Activated T-helper 1 cell treated with anti-CD3 and anti-CD28 coated beads, Interleukin-2, amount 50 U/mL, for 16 hours (primary cell): ENCODE measurements at regions not wholly inside any gene's neighbourhood (a gene's known extent, or its start where the extent isn't known, plus 50 kb on each side); places are given as distances from the start of the nearest gene placed in this dataset.
"Not testable (repeated sequence)": the region's sequence is repeated elsewhere in the genome, so short reads cannot be mapped to it uniquely, and the experiment has no call there.

Source experiments
- DNase-seq, 2 donors: peaks; one replicate each; pipeline ENCODE4 v3.0.0-alpha.2; 2020; ENCODE audit warnings: low read depth in 1 of 2, low spot score in 1 of 2

DNA sequence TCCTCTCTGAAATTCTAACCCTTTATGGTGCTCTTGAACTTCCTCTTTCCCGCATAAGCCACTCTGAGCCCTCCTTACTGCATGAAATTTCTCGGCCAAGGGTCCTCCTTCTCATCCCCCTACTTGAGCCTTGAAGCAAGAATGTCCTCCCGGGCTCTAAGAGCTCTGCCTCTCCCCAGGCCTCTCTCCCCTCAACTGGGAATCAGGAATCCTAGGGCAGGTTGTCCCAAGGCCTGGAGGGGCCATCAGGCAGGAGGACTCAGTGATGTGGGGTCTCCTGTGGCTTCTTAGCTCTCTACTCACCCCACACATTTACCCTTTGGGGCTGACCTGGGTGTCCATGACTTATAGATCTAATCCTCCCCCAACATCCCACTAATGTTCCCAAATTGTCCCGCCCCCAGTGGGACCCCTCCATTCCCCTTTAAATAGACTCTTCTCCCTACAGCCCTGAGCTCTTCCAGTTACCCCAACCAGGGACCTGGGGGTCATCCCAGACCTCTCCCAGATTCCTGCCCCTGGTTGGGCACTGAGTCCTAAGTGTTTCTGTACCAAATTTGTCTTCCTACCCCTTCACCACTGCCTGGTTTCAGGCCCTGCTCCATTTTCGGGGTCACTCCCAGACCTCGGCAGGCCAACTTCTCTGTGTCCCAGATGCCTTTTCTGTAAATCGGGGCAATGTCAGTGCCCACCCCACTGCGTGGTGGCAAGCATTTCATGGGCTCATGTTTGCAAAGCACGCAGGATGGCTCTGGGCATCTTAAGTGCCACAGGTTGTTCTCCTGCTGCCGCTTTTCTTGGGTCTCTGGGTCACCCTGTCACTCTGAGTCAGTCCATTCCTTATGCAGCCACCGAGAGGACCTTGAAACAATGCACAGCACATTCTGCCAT lies 171.2 kb downstream of the ASB1 start:
- no peak for DNase-seq

DNA sequence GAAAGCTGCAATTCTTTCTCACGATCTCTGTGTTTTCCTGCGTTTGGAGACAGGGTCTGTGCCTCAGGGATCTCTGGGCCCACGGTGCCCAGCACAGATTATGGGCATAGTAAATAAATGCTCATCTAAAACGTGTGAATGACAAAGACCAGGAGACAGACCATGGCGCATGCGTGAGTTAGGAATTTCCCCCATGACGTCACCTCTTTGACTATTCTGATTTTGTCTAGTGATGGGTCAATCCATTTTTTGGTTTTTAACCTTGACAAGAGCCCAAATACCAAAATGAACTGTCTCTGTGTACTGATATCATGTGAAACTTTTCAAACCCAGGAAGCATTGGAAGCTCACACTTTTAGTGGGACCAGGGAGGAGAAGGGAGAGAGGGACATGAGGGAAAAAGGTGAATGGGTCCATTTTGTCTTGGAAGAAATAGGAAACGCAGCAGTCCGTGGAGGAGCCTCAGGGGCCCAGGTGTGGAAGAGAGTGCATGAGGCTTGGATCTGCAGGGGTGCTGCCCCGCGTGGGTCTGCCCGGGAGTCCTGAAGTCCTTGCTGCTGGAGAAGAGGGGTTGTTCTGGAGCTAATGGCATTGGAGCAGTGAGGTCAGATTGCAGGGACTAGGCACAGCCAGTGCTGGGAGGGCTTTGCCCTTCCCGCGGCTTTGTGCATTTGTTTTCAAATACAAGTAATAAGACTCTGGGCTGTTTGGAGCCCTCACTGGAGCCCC lies 172.2 kb downstream of the ASB1 start:
- no peak for DNase-seq

DNA sequence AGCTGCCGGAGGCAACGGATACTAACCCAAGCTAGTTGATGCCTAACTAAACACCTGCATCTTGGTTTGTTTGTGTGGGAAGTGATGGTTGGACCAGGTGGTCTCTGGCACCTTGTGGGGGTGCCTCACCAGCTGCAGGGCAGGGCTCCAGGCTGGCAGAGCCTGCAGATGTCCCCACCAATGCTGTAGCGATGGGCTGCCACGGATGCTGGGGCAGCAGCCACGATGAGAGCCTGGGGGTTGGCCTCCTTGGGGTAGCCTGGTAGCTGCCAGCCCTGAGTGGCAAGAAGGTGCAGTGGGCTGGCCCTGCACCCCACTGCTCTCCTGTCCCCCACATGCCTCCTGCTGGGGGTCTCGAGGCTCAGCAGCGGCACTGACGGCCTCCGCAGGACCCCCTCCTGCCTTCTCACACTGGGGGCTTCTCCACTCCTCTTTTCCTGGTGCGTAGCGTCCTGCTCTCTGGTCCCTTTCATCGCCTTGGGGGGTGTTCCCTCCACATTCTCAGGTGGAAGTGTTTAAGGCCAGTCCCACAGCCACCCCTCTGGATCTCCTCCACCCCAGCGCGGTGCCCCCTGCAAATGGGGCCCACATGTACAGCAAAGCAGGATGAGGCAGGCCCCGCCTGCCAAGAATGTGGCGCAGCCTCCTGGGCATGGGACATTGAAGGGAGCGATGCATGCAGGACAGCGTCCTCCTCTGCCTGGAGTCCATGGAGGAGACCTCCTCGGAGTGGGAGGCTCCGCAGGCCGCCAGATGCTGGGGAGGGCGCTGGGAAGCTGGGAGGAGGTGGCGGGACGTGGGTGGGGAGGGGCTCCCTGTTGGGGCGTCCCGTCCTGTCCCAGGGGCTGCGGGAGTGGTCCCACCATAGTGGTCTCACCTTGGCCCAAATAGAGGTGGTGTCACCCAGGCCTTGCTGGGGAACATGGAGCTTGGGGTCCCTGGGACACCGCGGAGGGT lies 173.1 kb downstream of the ASB1 start:
- DNase-seq, result no peak

DNA sequence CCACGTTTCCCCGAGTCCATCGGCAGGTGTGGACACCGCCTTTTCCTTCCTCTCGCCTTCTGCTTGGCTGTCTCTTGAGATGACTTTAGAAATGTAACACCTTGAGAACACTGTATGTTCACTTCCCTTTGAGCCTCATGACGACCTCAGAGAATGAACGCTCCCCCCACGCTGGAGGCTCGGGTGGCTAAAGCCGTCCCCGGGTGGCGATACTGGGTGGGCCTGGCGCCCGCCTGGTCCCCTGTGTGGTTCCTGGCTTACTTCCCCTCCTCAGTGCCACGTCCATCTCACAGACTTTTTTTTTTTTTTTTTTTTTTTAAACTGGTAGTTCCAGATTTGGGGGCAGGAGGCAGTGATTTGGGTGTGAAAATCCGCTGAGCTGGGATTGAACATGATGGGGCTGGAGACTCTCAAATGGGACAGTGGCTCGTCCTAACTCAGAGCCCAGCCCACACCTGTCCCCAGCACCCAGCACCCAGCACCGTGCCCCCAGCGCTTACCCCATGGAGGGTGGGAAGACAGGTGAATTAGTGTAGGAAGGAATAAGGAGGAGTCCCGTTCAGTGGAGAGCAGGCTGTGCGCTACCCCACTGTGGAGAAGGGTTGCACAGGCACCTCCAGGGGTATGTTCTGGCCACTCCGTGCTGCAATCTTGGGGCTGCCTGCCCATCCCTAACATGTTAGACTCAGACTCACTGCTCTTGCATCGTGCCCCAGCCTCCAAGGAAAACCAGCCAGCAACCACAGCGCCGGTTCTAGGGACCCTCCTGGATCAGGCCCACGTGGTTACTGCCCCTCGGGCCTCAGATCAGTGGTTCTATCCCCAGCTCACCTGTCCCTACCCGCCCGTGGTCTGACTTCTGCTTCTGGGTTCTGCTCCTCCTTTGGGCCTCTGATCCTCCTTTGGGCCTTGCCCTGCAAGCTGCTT lies 174.0 kb downstream of the ASB1 start:
- DNase-seq, result no peak

DNA sequence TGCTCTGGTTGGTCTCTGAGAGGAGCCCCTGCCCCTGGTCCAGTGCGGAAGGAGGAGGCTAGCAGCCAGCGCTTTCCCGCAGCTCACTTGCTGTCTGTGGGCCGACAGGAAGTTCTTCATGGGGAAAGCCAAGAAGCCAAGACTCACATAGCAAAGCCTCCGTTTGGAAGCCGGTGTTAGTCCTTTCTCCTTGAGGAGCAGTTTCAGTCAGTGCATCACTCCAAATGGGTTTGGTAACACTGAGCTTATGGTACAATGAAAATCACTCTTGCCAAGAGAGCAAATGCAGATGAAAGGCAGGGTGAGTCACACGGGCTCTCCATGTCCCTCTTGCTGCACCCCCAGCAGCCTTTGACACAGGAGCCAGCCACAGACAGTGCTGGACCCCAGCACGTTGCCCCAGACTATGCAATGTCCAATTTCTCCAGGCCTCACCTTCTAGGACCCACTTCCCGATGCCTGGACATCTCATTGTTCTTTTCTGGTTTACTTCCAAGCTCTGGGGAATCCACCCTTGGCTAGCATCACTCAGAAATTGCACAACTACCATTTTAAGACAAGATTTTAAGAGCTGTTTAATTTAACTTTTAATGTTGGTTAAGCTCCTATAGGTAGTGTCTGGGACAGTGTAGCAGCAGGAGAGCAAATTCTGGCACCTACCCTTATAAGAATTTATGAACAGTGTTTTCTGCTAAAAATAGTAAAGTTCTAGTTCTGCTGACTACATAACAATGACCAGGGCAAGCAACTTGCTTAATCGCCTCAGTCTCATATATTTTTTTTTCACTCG lies 174.9 kb downstream of the ASB1 start:
- no peak for DNase-seq

DNA sequence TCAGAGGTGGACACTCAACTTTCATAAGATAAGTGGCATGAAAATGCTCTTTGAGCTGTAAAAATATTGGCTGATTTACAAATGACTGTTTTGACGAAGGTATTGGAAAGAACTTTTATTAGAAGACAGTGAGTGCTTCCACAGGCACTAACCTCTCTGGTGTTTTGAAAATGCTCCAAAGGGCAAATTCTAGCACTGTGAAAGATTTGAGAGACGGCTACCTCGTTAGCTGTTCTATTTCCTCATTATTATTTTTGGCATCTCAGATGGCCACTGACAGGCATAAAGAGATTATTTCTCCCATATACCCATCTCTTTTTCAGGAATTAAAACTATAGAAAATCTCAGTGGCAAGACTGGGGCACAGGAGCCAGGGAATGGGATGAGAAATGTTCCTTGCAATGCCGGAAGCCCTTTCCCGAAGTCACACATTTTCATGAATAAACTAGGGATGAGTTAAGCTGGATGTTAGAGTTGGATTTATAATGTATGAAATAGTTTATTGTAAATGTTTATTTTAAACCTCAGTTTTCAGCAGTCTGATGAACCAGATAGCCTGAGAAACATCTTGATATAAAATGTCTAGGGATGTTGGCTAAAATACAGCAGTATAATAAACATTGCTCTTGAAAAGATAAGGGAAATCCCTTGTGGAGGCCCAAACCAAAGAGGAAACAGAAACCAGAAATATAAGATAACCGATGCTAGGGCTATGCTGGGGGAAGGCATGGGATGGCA lies 175.7 kb downstream of the ASB1 start:
- no peak for DNase-seq

DNA sequence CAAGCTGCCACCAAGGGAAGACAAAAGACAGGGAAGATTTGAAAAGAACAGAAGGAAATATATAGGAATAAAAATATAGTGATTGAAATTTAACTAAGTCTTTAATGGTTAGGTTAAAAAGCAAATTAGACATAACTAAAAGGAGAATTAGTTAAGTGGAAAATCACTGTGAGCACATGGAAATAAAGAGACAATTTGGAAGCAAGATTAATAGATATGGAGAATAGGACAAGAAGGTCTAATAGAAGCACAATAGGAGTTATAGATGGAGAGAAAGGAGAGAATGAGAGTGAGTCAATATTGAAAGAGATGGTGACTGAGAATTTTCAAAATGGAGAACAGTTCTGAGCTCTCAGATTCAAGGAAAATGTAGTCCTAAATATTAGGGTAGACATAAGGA lies 176.9 kb downstream of the ASB1 start:
- no peak for DNase-seq

DNA sequence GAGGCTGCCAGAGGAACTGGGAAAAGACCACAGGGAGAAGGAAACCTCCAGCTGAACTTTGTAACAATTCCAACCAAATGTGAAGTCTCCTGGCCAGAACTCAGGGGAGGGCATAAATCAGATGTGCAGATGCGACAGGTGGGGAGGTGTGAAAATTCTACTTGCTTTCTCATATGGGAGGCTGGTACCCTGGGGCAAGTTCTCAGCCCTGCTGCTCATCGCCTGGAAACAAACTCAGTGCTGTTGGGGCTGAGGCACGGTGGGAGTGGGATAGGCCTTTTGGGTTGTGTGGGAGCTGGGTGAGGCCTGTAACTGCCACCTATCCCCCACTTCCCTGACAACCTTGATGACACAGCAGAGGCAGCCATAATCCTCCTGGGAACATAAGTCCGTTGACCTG lies 179.6 kb downstream of the ASB1 start:
- DNase-seq, result no peak

DNA sequence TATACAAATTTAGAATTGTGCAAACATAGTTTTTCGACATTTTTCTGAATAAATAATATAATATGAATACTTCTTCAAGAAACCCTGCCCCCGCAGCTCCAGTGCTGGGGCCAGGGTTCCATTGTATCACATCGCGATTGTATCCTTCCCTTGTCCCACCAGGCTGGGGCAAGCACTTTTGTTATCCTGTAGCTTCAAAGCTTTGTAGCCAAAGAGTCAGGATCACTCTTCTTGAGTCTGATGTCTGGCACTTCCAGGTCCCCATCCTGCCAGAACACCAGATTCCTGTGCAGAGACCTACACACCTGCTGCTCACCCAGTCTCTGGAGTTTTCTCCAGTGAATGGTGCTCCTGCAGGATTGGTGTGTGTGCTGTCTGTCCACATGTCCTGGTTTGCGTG lies 186.9 kb downstream of the ASB1 start:
- no peak for DNase-seq

DNA sequence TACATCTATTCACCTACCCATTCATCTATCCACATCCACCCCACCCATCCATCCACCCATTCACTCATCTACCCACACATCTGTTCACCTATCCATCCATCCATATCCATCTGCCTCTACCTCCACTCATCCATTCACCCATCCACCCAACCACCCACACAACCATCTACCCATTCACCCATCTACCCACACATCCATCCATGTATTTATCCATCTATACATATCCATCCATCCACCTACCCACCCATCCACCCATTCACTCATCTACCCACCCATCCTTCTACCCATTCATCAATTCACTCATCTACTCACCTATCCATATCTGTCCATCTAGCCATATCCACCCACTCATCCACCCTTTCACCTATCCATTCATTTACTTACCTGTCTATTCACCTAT lies 187.6 kb downstream of the ASB1 start:
- DNase-seq, result no peak

DNA sequence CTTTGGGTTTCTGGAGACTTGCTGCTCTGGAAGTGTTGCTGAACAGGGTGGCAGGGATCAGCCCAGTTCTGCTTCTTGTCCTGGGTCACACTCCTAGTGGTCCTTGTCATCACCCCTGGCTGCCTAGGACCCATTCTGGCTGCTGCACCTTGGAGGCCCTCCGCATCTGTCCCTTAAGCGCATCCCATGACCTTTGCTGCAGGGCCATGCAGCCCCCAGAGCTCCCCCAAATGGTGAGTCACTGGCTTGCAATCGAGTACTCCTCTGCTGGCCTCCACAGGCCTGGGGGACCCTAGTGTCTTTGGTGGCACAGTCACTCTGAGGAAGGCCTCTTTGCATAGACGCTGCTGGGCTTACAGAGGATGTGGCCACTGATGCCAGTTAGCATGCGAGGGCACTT lies 188.5 kb downstream of the ASB1 start:
- DNase-seq, result no peak

DNA sequence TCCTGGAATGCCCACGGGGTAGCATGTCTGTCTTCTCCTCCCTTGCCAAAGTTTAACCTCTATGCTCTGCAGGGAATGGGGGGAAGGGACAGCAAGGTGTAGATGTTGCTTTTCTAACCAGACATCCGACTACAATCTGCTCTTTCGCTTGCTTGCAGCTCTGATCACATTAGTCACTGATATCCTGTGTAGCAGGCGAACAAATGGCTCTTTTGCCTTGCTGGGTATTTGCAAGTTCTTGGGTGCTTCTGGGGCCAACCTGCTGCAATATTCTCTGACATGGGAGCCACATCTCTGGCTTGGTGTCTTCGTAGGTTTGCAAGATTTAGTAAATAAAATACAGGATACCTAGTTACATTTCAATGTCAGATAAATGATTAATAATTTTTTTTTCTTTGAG lies 190.0 kb downstream of the ASB1 start:
- DNase-seq, result no peak

DNA sequence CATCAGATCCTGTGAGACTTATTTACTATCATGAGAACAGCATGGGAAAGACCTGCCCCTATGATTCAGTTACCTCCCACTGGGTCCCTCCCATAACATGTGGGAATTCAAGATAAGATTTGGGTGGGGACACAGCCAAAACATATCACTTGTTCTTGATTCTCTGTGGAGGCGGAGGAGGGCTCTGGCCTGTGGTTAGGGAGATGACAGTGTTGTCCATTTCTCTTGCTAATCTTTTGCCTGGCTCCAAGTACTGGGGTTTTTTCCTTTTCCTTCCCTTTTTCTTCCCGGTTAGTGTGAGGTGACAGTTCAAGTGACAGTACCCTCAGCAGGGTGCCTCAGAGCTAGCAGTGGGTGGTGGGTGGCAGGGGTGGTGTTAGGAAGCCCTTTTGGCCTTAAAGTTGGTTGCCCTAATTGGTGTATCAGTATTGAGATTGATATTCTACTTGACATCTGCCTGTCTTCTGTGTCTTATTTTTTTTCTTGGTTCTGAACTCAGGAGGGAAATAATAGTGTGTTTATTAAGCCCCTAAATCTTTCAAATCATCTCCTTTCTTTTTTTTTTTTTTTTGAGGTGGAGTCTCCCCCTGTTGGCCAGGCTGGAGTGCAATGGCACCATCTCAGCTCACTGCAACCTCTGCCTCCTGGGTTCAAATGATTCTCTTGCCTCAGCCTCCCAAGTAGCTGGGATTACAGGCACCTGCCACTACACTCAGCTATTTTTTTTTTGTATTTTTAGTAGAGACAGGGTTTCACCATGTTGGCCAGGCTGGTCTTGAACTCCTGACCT lies 192.0 kb downstream of the ASB1 start:
- DNase-seq, result not testable (repeated sequence)

DNA sequence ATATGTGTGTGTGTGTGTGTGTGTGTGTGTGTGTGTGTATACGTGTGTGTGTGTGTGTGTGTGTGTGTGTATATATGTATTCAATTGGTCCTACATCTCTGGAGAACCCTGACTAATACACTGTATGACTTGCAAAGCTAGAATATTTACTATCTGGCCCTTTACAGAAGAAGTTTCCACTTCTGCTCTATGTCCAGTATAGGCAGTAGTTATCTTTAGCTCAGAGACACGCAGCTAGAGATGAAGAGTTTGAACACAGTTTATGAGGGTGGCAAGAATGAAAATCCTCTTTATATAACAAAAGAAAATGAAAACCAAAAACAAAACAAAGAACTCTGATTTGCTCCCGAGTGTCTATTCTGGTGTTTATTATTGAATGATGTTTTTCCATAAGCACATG lies 201.2 kb downstream of the ASB1 start:
- DNase-seq, result no peak

DNA sequence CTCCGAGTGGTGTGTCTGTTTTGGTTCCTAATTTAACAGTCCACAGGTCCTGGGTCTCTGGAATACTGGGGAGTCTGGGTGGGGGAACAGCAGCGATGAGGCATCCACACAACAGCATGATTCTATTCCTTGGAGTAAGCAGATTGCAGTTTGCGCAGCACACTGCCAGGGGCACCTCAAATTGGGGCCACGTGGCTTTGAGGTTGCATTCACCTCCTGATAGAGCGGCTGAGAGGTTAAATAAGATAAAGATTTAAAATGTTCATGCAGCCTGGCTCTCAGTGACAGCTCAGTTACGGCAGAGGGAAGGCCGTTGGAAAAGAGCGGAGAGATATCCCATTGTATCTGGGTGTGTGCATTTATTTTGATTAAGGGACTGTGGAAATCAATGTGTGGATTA lies 202.3 kb downstream of the ASB1 start:
- no peak for DNase-seq

DNA sequence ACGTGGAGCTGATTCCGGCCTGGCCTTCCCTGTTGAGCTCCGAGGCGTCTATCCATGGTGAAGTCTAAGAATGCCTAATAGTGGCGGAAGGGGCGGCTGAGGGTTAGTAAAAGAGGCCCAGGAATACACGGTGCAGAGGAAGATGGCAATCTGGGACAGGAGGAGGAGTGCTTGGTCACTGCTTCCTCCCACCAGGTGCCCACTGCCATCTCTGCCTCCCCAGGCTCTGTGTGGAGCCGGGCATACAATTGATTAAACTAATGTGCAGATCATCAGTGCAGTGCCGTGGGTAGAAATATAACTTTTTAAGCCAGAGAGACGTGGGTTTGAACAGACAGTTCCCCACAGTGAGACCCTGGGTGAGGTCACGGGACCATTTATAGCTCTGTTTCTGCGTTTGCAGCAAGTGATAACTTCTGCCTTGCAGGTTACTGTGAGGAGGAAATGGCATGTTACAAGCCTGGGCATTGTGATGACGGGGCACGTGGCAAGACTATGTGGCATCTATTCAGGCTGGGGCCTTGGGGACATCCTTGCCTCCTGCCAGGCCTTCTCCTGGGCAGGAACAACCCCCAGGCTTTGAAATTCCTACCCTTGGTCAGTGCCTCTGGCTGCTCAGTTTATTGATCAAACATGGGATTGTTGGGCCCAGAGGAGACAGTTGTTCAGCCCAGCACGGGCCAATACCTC lies 204.9 kb downstream of the ASB1 start:
- no peak for DNase-seq
